HEK293 (cell line): ENCODE measurements at regions not wholly inside any gene's neighbourhood (a gene's known extent, or its start where the extent isn't known, plus 50 kb on each side); places are given as distances from the start of the nearest gene placed in this dataset.

Experiments
- MEIS1 ChIP-seq: sonication (generic); formaldehyde crosslinking; IDR thresholded peaks from 2 replicates; pipeline ENCODE4 v1.8.1; 2022; ENCODE audit warnings: missing genetic modification reagents, mild to moderate bottlenecking, borderline replicate concordance
- ZBTB8A ChIP-seq: fragments of 450-650 bp; formaldehyde crosslinking; IDR thresholded peaks from 2 replicates; pipeline ENCODE4 v1.5.1; 2016; ENCODE audit warnings: missing biosample characterization, missing genetic modification characterization
- ZNF311 ChIP-seq: fragments of 450-650 bp; formaldehyde crosslinking; IDR thresholded peaks from 2 replicates; pipeline ENCODE4 v1.5.1; 2017; ENCODE audit warnings: missing biosample characterization, missing genetic modification characterization, borderline replicate concordance
- ZNF423 ChIP-seq: fragments of 450-650 bp; formaldehyde crosslinking; IDR thresholded peaks from 2 replicates; pipeline ENCODE4 v1.5.1; 2016; ENCODE audit warnings: missing biosample characterization, missing genetic modification characterization
- TF ChIP-seq, protein P1 (sequence below): fragments of 450-650 bp; formaldehyde crosslinking; IDR thresholded peaks from 2 replicates; pipeline ENCODE4 v1.5.1; 2016; ENCODE audit warnings: missing biosample characterization, missing genetic modification characterization
- TF ChIP-seq, protein P2 (sequence below): fragments of 450-650 bp; formaldehyde crosslinking; IDR thresholded peaks from 2 replicates; pipeline ENCODE4 v1.5.1; 2017; ENCODE audit warnings: missing biosample characterization, missing genetic modification characterization

DNA sequence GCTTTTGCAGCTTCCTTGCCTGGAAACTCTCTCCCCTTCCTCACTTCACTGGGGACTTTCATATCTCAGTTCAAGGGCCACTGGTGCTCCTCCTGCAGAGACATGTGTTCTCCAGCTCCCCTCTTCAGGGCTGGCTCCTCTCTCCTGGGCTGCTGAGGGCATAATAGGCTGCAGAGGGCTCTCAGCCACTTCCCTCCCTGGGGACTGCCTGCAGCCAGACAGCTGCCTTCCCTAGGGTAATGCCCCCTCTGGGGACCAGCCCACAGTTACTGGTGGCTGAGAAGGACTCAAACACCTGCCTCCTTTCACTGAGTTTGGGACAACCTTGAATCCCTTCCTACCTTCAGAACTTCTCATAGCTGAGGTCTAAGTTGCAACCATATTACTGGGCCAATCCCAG is 104.8 kb upstream of the POU3F1 start:
- TF ChIP-seq ZBTB8A (tag by site-specific recombination) (no peak), ZNF423 (tag by site-specific recombination) (no peak), ZNF311 (no peak), MEIS1 (CRISPR knock-in tag) (no peak)
- TF ChIP-seq, protein P1, sequence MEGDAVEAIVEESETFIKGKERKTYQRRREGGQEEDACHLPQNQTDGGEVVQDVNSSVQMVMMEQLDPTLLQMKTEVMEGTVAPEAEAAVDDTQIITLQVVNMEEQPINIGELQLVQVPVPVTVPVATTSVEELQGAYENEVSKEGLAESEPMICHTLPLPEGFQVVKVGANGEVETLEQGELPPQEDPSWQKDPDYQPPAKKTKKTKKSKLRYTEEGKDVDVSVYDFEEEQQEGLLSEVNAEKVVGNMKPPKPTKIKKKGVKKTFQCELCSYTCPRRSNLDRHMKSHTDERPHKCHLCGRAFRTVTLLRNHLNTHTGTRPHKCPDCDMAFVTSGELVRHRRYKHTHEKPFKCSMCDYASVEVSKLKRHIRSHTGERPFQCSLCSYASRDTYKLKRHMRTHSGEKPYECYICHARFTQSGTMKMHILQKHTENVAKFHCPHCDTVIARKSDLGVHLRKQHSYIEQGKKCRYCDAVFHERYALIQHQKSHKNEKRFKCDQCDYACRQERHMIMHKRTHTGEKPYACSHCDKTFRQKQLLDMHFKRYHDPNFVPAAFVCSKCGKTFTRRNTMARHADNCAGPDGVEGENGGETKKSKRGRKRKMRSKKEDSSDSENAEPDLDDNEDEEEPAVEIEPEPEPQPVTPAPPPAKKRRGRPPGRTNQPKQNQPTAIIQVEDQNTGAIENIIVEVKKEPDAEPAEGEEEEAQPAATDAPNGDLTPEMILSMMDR (tag by site-specific recombination), result no peak
- TF ChIP-seq, protein P2, sequence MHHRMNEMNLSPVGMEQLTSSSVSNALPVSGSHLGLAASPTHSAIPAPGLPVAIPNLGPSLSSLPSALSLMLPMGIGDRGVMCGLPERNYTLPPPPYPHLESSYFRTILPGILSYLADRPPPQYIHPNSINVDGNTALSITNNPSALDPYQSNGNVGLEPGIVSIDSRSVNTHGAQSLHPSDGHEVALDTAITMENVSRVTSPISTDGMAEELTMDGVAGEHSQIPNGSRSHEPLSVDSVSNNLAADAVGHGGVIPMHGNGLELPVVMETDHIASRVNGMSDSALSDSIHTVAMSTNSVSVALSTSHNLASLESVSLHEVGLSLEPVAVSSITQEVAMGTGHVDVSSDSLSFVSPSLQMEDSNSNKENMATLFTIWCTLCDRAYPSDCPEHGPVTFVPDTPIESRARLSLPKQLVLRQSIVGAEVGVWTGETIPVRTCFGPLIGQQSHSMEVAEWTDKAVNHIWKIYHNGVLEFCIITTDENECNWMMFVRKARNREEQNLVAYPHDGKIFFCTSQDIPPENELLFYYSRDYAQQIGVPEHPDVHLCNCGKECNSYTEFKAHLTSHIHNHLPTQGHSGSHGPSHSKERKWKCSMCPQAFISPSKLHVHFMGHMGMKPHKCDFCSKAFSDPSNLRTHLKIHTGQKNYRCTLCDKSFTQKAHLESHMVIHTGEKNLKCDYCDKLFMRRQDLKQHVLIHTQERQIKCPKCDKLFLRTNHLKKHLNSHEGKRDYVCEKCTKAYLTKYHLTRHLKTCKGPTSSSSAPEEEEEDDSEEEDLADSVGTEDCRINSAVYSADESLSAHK (tag by site-specific recombination), result no peak
